HCT116 (cell line): ENCODE measurements at regions not wholly inside any gene's neighbourhood (a gene's known extent, or its start where the extent isn't known, plus 50 kb on each side); places are given as distances from the start of the nearest gene placed in this dataset.

Experiments
- EZH2phosphoT487 ChIP-seq: fragments of 200-600 bp; IDR thresholded peaks from 2 replicates; pipeline ENCODE4 v1.6.1; 2018; ENCODE audit warnings: antibody characterized with exemption, borderline replicate concordance
- POLR2AphosphoS5 ChIP-seq: IDR thresholded peaks from 2 replicates; pipeline ENCODE4 v1.6.1; 2011; ENCODE audit warnings: mild to moderate bottlenecking, low read depth, low read length, moderate library complexity
- SIN3A ChIP-seq: IDR thresholded peaks from 2 replicates; pipeline ENCODE4 v1.6.1; 2012; ENCODE audit warnings: low read depth
- SP1 ChIP-seq: IDR thresholded peaks from 2 replicates; pipeline ENCODE4 v1.6.1; 2012; ENCODE audit warnings: low read depth

GRCh38 chr5:91245074-91245452 lies 138.1 kb downstream of the ARRDC3 start:
- TF ChIP-seq EZH2phosphoT487: no peak
- no peak for TF ChIP-seq POLR2AphosphoS5
- no peak for TF ChIP-seq SP1
- TF ChIP-seq SIN3A: no peak
